IPS-18a (cell line): ENCODE measurements at regions not wholly inside any gene's neighbourhood (a gene's known extent, or its start where the extent isn't known, plus 50 kb on each side); places are given as distances from the start of the nearest gene placed in this dataset.

Experiments used
- H3K27ac ChIP-seq: one replicate; pipeline ENCODE4 v1.5.1; 2013; ENCODE audit warnings: low read length
- H3K27me3 ChIP-seq: one replicate; pipeline ENCODE4 v1.6.1; 2013; ENCODE audit warnings: mild to moderate bottlenecking, low read length; ENCODE audit not compliant: control insufficient read depth, insufficient read depth
- H3K36me3 ChIP-seq: one replicate; pipeline ENCODE4 v1.6.1; 2013; ENCODE audit warnings: low read depth, low read length; ENCODE audit not compliant: control insufficient read depth
- H3K4me1 ChIP-seq: one replicate; pipeline ENCODE4 v1.6.1; 2013; ENCODE audit warnings: low read depth, low read length; ENCODE audit not compliant: control insufficient read depth
- H3K4me3 ChIP-seq: one replicate; pipeline ENCODE4 v1.5.1; 2013; ENCODE audit warnings: low read length
- H3K9ac ChIP-seq: one replicate; pipeline ENCODE4 v1.6.1; 2013; ENCODE audit warnings: mild to moderate bottlenecking, low read length, moderate library complexity
- H3K9me3 ChIP-seq: one replicate; pipeline ENCODE4 v1.6.1; 2013; ENCODE audit warnings: low read depth, low read length; ENCODE audit not compliant: control insufficient read depth

DNA sequence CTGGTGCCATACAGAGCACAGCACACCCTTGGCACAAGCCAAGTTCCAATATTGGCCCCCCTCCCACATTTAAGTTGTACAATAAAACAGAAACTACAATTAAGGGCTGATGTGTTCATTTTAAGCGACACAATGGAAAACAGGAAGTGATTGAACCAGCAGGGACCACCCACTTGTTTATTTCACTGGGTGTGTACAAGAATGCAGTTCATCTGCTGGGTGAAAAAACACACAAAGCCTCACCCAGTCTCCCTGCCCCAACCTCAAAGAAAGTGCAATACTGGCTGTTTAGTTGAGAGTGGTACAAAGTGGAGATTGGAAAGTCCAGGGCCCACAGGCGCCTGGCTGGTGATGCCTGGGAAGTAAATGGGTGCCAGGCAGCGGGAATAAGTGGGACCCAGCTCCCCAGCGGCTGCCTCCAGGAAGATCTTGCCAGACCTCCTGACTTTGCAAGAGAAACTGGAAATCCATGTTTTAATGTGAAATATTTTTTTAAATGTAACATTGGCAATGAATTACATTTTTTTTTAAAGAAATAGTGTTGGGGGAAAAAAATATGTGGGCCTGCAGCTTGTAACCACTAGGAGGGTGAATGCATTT lies 322.1 kb downstream of the ZNF536 start:
- H3K27ac ChIP-seq = no peak overlapping the region
- H3K4me1 ChIP-seq = peaks cover 26% of the 10 kb centered on the region
- H3K9me3 ChIP-seq = no peaks in the 10 kb centered on the region
- no peak overlapping the region for H3K9ac ChIP-seq
- H3K36me3 ChIP-seq = no peaks in the 10 kb centered on the region
- no peaks in the 10 kb centered on the region for H3K27me3 ChIP-seq
- H3K4me3 ChIP-seq = no peak overlapping the region

DNA sequence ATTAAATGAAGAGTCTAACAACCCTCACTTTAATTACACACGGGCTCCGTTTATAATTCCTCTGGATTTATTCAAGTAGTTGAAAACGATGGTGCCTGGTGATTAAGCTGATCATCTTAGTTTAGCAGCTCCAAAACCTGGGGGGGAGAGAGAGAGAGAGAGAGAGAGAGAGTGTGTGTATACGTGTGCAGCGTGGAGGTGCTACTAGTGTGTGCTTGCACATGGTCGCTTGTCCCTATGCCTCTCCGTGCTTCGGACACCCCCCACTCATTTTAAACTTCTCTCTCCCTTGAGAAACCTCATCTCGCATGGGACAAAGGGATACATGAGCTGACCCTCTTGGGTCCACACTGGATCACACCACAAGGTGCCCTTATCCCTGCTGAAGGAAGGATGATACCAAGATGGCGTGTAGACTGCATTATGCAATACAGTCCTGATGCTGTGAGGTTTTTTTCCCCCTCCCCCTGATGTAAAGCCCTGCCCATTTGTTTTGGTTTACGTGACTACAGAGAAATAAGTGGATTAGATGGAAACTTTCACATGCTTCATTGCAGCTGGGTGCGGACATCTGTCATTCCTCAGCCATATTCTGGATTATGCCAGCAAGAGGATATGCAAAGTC lies 320.8 kb downstream of the ZNF536 start:
- H3K9me3 ChIP-seq = no peaks in the 10 kb centered on the region
- H3K27ac ChIP-seq = no peak overlapping the region
- H3K9ac ChIP-seq = no peak overlapping the region
- H3K27me3 ChIP-seq = no peaks in the 10 kb centered on the region
- H3K4me3 ChIP-seq = no peak overlapping the region
- no peaks in the 10 kb centered on the region for H3K36me3 ChIP-seq
- peaks cover 26% of the 10 kb centered on the region for H3K4me1 ChIP-seq

- no peaks in the 10 kb centered on the region for H3K27me3 ChIP-seq
- H3K4me1 ChIP-seq = peaks cover 26% of the 10 kb centered on the region
- H3K9ac ChIP-seq = no peak overlapping the region
- no peaks in the 10 kb centered on the region for H3K9me3 ChIP-seq
- H3K27ac ChIP-seq = no peak overlapping the region
- no peaks in the 10 kb centered on the region for H3K36me3 ChIP-seq
- H3K4me3 ChIP-seq = no peak overlapping the region
Observed at GRCh38 chr19:30692181-30692811, 320.1 kb downstream of the ZNF536 start.

DNA sequence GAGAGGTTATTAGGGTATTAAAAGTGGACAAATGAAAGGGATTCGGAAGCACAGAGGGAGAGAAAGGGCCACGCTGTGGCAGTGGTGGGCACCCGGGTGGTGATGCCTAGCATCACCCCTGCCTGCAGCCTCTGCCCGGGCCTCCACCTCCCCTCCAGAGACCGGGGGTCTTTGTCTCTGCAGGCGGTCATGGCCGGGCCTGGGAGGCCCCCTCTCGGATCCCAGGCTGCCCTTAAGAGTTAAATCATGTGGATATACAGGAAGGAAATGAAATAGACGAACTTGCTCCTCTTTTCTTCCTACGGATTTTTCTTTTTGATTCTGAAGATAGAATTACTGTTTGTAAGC lies 319.6 kb downstream of the ZNF536 start:
- Histone ChIP-seq H3K9me3 (no peaks in the 10 kb centered on the region), H3K4me1 (peaks cover 26% of the 10 kb centered on the region), H3K36me3 (no peaks in the 10 kb centered on the region), H3K27me3 (no peaks in the 10 kb centered on the region), H3K27ac (no peak overlapping the region), H3K4me3 (no peak overlapping the region), H3K9ac (no peak overlapping the region)

GRCh38 chr19:30690935-30691818 lies 319.0 kb downstream of the ZNF536 start:
- Histone ChIP-seq H3K27me3 (no peaks in the 10 kb centered on the region), H3K9ac (no peak overlapping the region), H3K9me3 (no peaks in the 10 kb centered on the region), H3K27ac (no peak overlapping the region), H3K4me3 (peak overlapping the region; percentile 28), H3K4me1 (peaks cover 24% of the 10 kb centered on the region), H3K36me3 (no peaks in the 10 kb centered on the region)

DNA sequence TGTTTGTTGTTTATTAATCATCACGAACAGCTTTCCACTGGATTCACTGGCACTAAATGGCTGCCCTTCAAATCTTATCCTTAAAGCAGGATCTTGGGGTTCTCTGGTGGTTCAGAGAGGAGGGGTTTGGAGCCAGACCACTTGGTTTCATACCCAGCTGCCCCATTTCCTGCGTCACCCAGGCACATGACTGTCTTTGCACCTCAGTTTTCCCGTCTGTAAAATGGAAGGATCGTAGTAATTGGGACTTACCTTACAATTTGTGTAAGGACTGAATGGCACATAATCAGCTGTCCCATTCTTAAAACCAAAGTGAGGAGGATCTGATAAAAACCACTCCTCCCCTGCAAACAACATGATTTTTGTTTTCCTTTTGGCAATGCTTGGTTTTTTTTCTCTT lies 318.3 kb downstream of the ZNF536 start:
- no peak overlapping the region for H3K4me3 ChIP-seq
- H3K36me3 ChIP-seq = no peaks in the 10 kb centered on the region
- no peak overlapping the region for H3K27ac ChIP-seq
- peaks cover 22% of the 10 kb centered on the region for H3K4me1 ChIP-seq
- H3K9me3 ChIP-seq = no peaks in the 10 kb centered on the region
- H3K27me3 ChIP-seq = no peaks in the 10 kb centered on the region
- no peak overlapping the region for H3K9ac ChIP-seq

DNA sequence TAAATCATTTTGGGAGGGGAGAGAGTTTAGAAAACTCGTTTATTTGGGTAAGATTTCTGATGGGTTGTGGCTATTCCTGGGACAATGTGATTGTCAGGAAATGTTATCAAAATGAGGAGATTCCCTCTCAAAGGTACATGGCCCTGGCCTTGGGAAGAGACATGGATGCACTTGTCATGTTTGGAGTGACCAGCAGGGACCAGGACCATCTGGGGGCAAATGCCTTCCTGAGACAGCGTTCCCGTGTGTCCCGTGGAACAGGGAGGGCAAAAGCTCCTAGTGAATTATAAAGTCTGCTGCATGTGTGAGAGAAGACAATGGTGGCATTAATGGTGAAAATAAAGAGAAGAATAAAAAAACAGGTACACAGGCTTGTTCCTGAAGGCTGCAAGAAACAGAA lies 317.3 kb downstream of the ZNF536 start:
- Histone ChIP-seq H3K27ac (no peak overlapping the region), H3K9ac (no peak overlapping the region), H3K4me1 (peaks cover 22% of the 10 kb centered on the region), H3K4me3 (no peak overlapping the region), H3K27me3 (no peaks in the 10 kb centered on the region), H3K36me3 (no peaks in the 10 kb centered on the region), H3K9me3 (no peaks in the 10 kb centered on the region)

DNA sequence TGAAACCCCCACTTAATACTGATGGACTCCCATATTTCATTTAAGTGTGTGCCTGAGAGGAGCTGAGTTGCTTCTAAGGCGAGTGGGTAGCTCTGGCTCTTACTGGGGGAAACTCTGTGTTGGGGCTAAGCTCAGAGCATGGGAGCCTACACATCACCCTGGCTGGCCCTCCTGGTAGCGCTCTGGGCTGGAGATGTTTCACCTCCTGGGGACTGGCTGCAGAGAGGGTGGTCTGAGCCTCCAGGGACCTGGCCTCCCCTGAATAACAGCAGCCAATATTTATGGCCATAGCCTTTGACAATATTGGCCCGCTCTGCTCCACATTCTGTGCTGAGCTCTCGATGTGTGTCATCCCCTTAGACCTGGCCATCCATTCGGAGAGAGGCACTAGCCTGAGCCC lies 316.5 kb downstream of the ZNF536 start:
- Histone ChIP-seq H3K27me3 (no peaks in the 10 kb centered on the region), H3K9ac (no peak overlapping the region)

GRCh38 chr19:30686826-30687566 lies 314.8 kb downstream of the ZNF536 start:
- Histone ChIP-seq H3K9ac (no peak overlapping the region), H3K4me3 (no peak overlapping the region), H3K4me1 (peaks cover 15% of the 10 kb centered on the region), H3K27ac (no peak overlapping the region), H3K36me3 (no peaks in the 10 kb centered on the region), H3K27me3 (no peaks in the 10 kb centered on the region), H3K9me3 (no peaks in the 10 kb centered on the region)

More for the DNA sequence above, 316.5 kb downstream of the ZNF536 start:
- Histone ChIP-seq H3K27ac (no peak overlapping the region), H3K36me3 (no peaks in the 10 kb centered on the region), H3K4me3 (no peak overlapping the region), H3K4me1 (peaks cover 22% of the 10 kb centered on the region), H3K9me3 (no peaks in the 10 kb centered on the region)

- no peak overlapping the region for H3K9ac ChIP-seq
- peaks cover 8% of the 10 kb centered on the region for H3K4me1 ChIP-seq
- H3K4me3 ChIP-seq = no peak overlapping the region
- no peaks in the 10 kb centered on the region for H3K27me3 ChIP-seq
- no peak overlapping the region for H3K27ac ChIP-seq
- H3K9me3 ChIP-seq = no peaks in the 10 kb centered on the region
- no peaks in the 10 kb centered on the region for H3K36me3 ChIP-seq
Observed at GRCh38 chr19:30686176-30686820, 314.1 kb downstream of the ZNF536 start.
